Breast epithelium (tissue), 4 donors: ENCODE measurements at regions not wholly inside any gene's neighbourhood (a gene's known extent, or its start where the extent isn't known, plus 50 kb on each side); places are given as distances from the start of the nearest gene placed in this dataset.
"Not testable (repeated sequence)": the region's sequence is repeated elsewhere in the genome, so short reads cannot be mapped to it uniquely, and the experiment has no call there.

Experiments
- DNase-seq, 2 donors: peaks; one replicate each; pipeline ENCODE4 v3.0.0-alpha.2; 2019; ENCODE audit warnings: low spot score in 2 of 2
- H3K27ac ChIP-seq, 2 donors: fragments of 200-600 bp; sonication (generic) in 1 of 2; one replicate each; pipeline ENCODE4 v1.5.1; 2016 to 2019; ENCODE audit warnings: mild to moderate bottlenecking in 1 of 2
- H3K27me3 ChIP-seq, 2 donors: fragments of 200-600 bp; sonication (generic) in 1 of 2; one replicate each; pipeline versions ENCODE4 v1.5.1 to v1.6.0; 2017 to 2019; ENCODE audit warnings: control low read depth in 1 of 2, mild to moderate bottlenecking in 1 of 2
- H3K36me3 ChIP-seq: fragments of 200-600 bp; one replicate; pipeline ENCODE4 v1.5.1; 2019
- H3K4me1 ChIP-seq, 2 donors: fragments of 200-600 bp; sonication (generic); one replicate each; pipeline ENCODE4 v1.5.1; 2016 to 2019; ENCODE audit warnings: control low read depth in 1 of 2
- H3K4me3 ChIP-seq, 3 donors: fragments of 200-600 bp; sonication (generic); 1 replicate in 2 of 3; 2 replicates in 1 of 3; pipeline ENCODE4 v1.5.1; 2016 to 2019; ENCODE audit warnings: mild to moderate bottlenecking in 3 of 3, moderate library complexity in 2 of 3
- H3K9me3 ChIP-seq, 2 donors: fragments of 200-600 bp; sonication (generic) in 1 of 2; one replicate each; pipeline ENCODE4 v1.5.1; 2016 to 2019; ENCODE audit warnings: control low read depth in 1 of 2
- POLR2A ChIP-seq: fragments of 450-650 bp; IDR thresholded peaks from one replicate; pipeline ENCODE4 v1.6.1; 2016; ENCODE audit warnings: antibody characterized with exemption, mild to moderate bottlenecking, moderate library complexity
- POLR2AphosphoS5 ChIP-seq, 3 donors: sonication (generic); formaldehyde crosslinking; IDR thresholded peaks; one replicate each; pipeline ENCODE4 v1.6.1; 2017; ENCODE audit warnings: antibody characterized with exemption in 3 of 3
- intact Hi-C: fragments of 100-400 bp; cut with DNase I; formaldehyde crosslinking; loops from one replicate; pipeline ENCODE4 v1.15.1; 2023; ENCODE audit warnings: low total_unique reads
- TF ChIP-seq, protein P1 (sequence below), 3 donors: fragments of 450-650 bp; IDR thresholded peaks; one replicate each; pipeline ENCODE4 v1.5.1; 2016 to 2017; ENCODE audit warnings: antibody characterized with exemption in 3 of 3, mild to moderate bottlenecking in 3 of 3, moderate library complexity in 3 of 3

- Histone ChIP-seq H3K36me3 (no peaks in the 10 kb centered on the region), H3K27me3 (no peaks in the 10 kb centered on the region), H3K27ac (no peak overlapping the region), H3K4me1 (no peaks in the 10 kb centered on the region), H3K9me3 (peaks cover 0 to 6% of the 10 kb centered on the region in 2 donors), H3K4me3 (peak overlapping the region in 1 of 3 donors; percentile 41)
- intact Hi-C loops = no loop called here
- TF ChIP-seq POLR2AphosphoS5 (IDR thresholded peaks at IDR 0.05) (no peak), POLR2A (no peak)
- TF ChIP-seq, protein P1, sequence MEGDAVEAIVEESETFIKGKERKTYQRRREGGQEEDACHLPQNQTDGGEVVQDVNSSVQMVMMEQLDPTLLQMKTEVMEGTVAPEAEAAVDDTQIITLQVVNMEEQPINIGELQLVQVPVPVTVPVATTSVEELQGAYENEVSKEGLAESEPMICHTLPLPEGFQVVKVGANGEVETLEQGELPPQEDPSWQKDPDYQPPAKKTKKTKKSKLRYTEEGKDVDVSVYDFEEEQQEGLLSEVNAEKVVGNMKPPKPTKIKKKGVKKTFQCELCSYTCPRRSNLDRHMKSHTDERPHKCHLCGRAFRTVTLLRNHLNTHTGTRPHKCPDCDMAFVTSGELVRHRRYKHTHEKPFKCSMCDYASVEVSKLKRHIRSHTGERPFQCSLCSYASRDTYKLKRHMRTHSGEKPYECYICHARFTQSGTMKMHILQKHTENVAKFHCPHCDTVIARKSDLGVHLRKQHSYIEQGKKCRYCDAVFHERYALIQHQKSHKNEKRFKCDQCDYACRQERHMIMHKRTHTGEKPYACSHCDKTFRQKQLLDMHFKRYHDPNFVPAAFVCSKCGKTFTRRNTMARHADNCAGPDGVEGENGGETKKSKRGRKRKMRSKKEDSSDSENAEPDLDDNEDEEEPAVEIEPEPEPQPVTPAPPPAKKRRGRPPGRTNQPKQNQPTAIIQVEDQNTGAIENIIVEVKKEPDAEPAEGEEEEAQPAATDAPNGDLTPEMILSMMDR (IDR thresholded peaks at IDR 0.05) = no peak
- peak; percentile 31 to 50 for DNase-seq
Observed at GRCh38 chr7:82506702-82507101, 63.1 kb upstream of the CACNA2D1 start.

GRCh38 chr7:82506208-82506607 is 62.6 kb upstream of the CACNA2D1 start:
- no peak for DNase-seq
- Histone ChIP-seq H3K36me3 (no peaks in the 10 kb centered on the region), H3K27ac (no peak overlapping the region), H3K9me3 (peaks cover 0 to 6% of the 10 kb centered on the region in 2 donors), H3K27me3 (no peaks in the 10 kb centered on the region), H3K4me3 (no peak overlapping the region), H3K4me1 (no peaks in the 10 kb centered on the region)
- TF ChIP-seq, protein P1 (IDR thresholded peaks at IDR 0.05) = no peak
- TF ChIP-seq POLR2AphosphoS5 (IDR thresholded peaks at IDR 0.05) (no peak), POLR2A (no peak)
- intact Hi-C loops = no loop called here

- TF ChIP-seq POLR2A (no peak), POLR2AphosphoS5 (IDR thresholded peaks at IDR 0.05) (no peak)
- TF ChIP-seq, protein P1 (IDR thresholded peaks at IDR 0.05) = no peak
- Histone ChIP-seq H3K9me3 (peaks cover 4 to 6% of the 10 kb centered on the region in 2 donors), H3K4me3 (no peak overlapping the region), H3K36me3 (no peaks in the 10 kb centered on the region), H3K4me1 (no peaks in the 10 kb centered on the region), H3K27ac (no peak overlapping the region), H3K27me3 (no peaks in the 10 kb centered on the region)
- no peak for DNase-seq
- intact Hi-C loops = no loop called here
Observed at GRCh38 chr7:82501346-82501745, 57.8 kb upstream of the CACNA2D1 start.

- H3K36me3 ChIP-seq, H3K4me1 ChIP-seq, DNase-seq, H3K27ac ChIP-seq, H3K27me3 ChIP-seq, H3K9me3 ChIP-seq, intact Hi-C loops, H3K4me3 ChIP-seq: not testable (repeated sequence)
Observed at GRCh38 chr7:82499546-82499945, 56.0 kb upstream of the CACNA2D1 start.

DNA sequence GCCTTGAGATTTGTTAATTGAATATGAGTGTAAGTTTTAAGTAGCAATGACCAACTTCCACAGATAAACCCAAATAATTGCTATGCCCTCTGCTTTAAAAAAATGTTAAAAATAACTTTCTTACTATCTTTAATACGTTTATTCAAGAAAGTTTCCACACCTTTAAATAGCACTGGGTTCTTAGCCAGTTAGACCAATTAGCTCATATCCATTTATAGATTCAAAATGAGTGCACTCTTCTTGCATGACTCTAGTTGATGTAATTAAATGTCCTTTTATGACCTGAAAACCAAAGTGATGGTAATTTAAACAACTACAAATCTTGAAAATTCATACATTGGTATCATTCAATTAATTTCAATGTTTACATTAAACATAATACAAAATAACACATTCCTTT is 50.8 kb upstream of the CACNA2D1 start:
- Histone ChIP-seq H3K9me3 (peaks cover 0 to under 1% of the 10 kb centered on the region in 2 donors), H3K4me1 (no peaks in the 10 kb centered on the region), H3K27ac (no peak overlapping the region), H3K4me3 (no peak overlapping the region), H3K36me3 (no peaks in the 10 kb centered on the region), H3K27me3 (no peaks in the 10 kb centered on the region)
- TF ChIP-seq POLR2A (no peak), POLR2AphosphoS5 (IDR thresholded peaks at IDR 0.05) (no peak)
- TF ChIP-seq, protein P1 (IDR thresholded peaks at IDR 0.05) = no peak
- no peak for DNase-seq
- intact Hi-C loops = no loop called here
